NCI-H1436 treated with DMSO at 0.1 percent for 48 hours (cell line): ENCODE measurements at regions not wholly inside any gene's neighbourhood (a gene's known extent, or its start where the extent isn't known, plus 50 kb on each side); places are given as distances from the start of the nearest gene placed in this dataset.
"Not testable (repeated sequence)": the region's sequence is repeated elsewhere in the genome, so short reads cannot be mapped to it uniquely, and the experiment has no call there.

Experiments
- DNase-seq: peaks from one replicate; lab custom pipeline; 2025; lab: John Stamatoyannopoulos, UW

- DNase-seq: no peak
Observed at GRCh38 chr22:46040471-46041465, 63.8 kb upstream of the WNT7B start.

- DNase-seq: no peak
Observed at GRCh38 chr22:46041642-46042041, 64.7 kb upstream of the WNT7B start.

- no peak for DNase-seq
Observed at GRCh38 chr22:46042786-46043185, 65.8 kb upstream of the WNT7B start.

- DNase-seq: no peak
Observed at GRCh38 chr22:46043339-46043738, 66.4 kb upstream of the WNT7B start.

- no peak for DNase-seq
Observed at GRCh38 chr22:46043816-46044620, 67.1 kb upstream of the WNT7B start.

GRCh38 chr22:46044621-46045458, 67.9 kb upstream of the WNT7B start:
- DNase-seq: no peak

- no peak for DNase-seq
Observed at GRCh38 chr22:46045459-46046298, 68.7 kb upstream of the WNT7B start.

GRCh38 chr22:46046299-46046685, 69.3 kb upstream of the WNT7B start:
- no peak for DNase-seq

- DNase-seq: no peak
Observed at GRCh38 chr22:46047226-46047625, 70.3 kb upstream of the WNT7B start.

- no peak for DNase-seq
Observed at GRCh38 chr22:46047841-46048595, 71.1 kb upstream of the WNT7B start.

- not testable (repeated sequence) for DNase-seq
Observed at GRCh38 chr22:46048661-46049060, 71.7 kb upstream of the WNT7B start.

- DNase-seq: no peak
Observed at GRCh38 chr22:46049726-46050450, 72.9 kb upstream of the WNT7B start.

- no peak for DNase-seq
Observed at GRCh38 chr22:46050451-46050845, 73.5 kb upstream of the WNT7B start.

GRCh38 chr22:46050916-46051614, 74.1 kb upstream of the WNT7B start:
- DNase-seq: no peak

- DNase-seq: no peak
Observed at GRCh38 chr22:46051646-46052045, 74.7 kb upstream of the WNT7B start.

- DNase-seq: no peak
Observed at GRCh38 chr22:46052331-46052771, 75.4 kb upstream of the WNT7B start.

- DNase-seq: no peak
Observed at GRCh38 chr22:46052801-46053562, 76.0 kb upstream of the WNT7B start.

- DNase-seq: no peak
Observed at GRCh38 chr22:46053563-46054090, 76.7 kb upstream of the WNT7B start.
